ENCODE measurements at regions not wholly inside any gene's neighbourhood (a gene's known extent, or its start where the extent isn't known, plus 50 kb on each side); places are given as distances from the start of the nearest gene placed in this dataset.

- no TSS peak for BruUV-seq (replicated peaks)
- CTCF ChIA-PET, result interaction anchor here (0.6 kb wide), 1 partner anchor 929 kb away, joined by 3 read pairs; no protein-coding TSS in a partner anchor
Measured at GRCh38 chr6:120587381-120587780, 746.9 kb downstream of the TBC1D32 start.

More at GRCh38 chr6:120587381-120587780, 746.9 kb downstream of the TBC1D32 start:
- Histone ChIP-seq H3K4ac (ENCODE audit: low read depth, low read length) (no peak overlapping the region), H3K79me1 (ENCODE audit: low read depth in 1 of 2, low read length in 2 of 2) (no peaks in the 10 kb centered on the region), H3K4me3 (ENCODE audit: insufficient read depth, low read depth, low read length) (no peak overlapping the region), H3K14ac (replicated peaks; ENCODE audit: low read depth, low read length) (no peak overlapping the region), H3K9me1 (ENCODE audit: insufficient read depth, low read length) (no peaks in the 10 kb centered on the region), H3K23ac (ENCODE audit: low read depth, low read length) (no peak overlapping the region), H3K9ac (ENCODE audit: low read depth, low read length) (no peak overlapping the region), H2BK15ac (ENCODE audit: low read depth, low read length) (no peak overlapping the region), H4K8ac (ENCODE audit: low read depth in 2 of 2, low read length in 2 of 2) (no peak overlapping the region), H4K5ac (ENCODE audit: low read depth, low read length) (no peak overlapping the region), H3K4me1 (ENCODE audit: control insufficient read depth, insufficient read depth, low read length) (no peaks in the 10 kb centered on the region), H3K36me3 (ENCODE audit: control insufficient read depth, insufficient read depth, low read length) (no peaks in the 10 kb centered on the region), H4K20me1 (ENCODE audit: insufficient read depth, low read length) (no peaks in the 10 kb centered on the region), H4K91ac (ENCODE audit: insufficient read depth, low read depth, low read length) (no peak overlapping the region), H3K27me3 (ENCODE audit: control insufficient read depth, insufficient read depth, low read length) (no peaks in the 10 kb centered on the region), H3K56ac (ENCODE audit: extremely low read depth, insufficient read depth, low read length) (no peak overlapping the region), H3K27ac (ENCODE audit: insufficient read depth, low read length) (no peak overlapping the region), H2AK9ac (replicated peaks; ENCODE audit: low read depth, low read length, poor library complexity) (no peak overlapping the region), H3K4me2 (ENCODE audit: low read depth, low read length) (no peak overlapping the region), H2AFZ (replicated peaks; ENCODE audit: low read length, poor library complexity) (no peak overlapping the region), H2BK5ac (ENCODE audit: low read depth, low read length, poor library complexity, severe bottlenecking) (no peak overlapping the region), H3K9me3 (ENCODE audit: control insufficient read depth, insufficient read depth, low read length) (peaks cover 8% of the 10 kb centered on the region), H2BK120ac (ENCODE audit: low read depth, low read length) (no peak overlapping the region), H2AK5ac (ENCODE audit: low read depth, low read length) (no peak overlapping the region), H3K18ac (ENCODE audit: low read depth, low read length) (no peak overlapping the region), H2BK20ac (ENCODE audit: low read depth, low read length) (no peak overlapping the region)
- WGBS, 2 experiments (ENCODE audit: extremely low coverage in 2 of 2, insufficient read length in 1 of 2), result no CpG with 5 or more reads among the region's 1 CpG
- POLR2A ChIA-PET (ENCODE audit: unreplicated experiment), result no interaction called here
- no peak for TF ChIP-seq RAD21 (IDR thresholded peaks at IDR 0.05; ENCODE audit: low read length)
- no peak for TF ChIP-seq MAFK (IDR thresholded peaks at IDR 0.05; ENCODE audit: low read depth, low read length)
- TF ChIP-seq CEBPB (IDR thresholded peaks at IDR 0.05; ENCODE audit: low read depth, low read length), result no peak
- TF ChIP-seq POLR2A (IDR thresholded peaks at IDR 0.05; ENCODE audit: low read depth, low read length), result no peak
- TF ChIP-seq CHD1 (IDR thresholded peaks at IDR 0.05; ENCODE audit: low read depth, low read length), result no peak
- TF ChIP-seq, protein P1, sequence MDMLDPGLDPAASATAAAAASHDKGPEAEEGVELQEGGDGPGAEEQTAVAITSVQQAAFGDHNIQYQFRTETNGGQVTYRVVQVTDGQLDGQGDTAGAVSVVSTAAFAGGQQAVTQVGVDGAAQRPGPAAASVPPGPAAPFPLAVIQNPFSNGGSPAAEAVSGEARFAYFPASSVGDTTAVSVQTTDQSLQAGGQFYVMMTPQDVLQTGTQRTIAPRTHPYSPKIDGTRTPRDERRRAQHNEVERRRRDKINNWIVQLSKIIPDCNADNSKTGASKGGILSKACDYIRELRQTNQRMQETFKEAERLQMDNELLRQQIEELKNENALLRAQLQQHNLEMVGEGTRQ (IDR thresholded peaks at IDR 0.05; ENCODE audit: low read depth, low read length), result no peak
- no peak for TF ChIP-seq MXI1 (IDR thresholded peaks at IDR 0.05; ENCODE audit: borderline replicate concordance, low read depth, low read length)
- TF ChIP-seq RFX5 (IDR thresholded peaks at IDR 0.05; ENCODE audit: low read depth, low read length), result no peak
- no peak for TF ChIP-seq FOS (IDR thresholded peaks at IDR 0.05; ENCODE audit: low read depth, low read length)
- TF ChIP-seq MAZ (IDR thresholded peaks at IDR 0.05; ENCODE audit: borderline replicate concordance, low read depth, low read length), result no peak
- TF ChIP-seq, protein P2, sequence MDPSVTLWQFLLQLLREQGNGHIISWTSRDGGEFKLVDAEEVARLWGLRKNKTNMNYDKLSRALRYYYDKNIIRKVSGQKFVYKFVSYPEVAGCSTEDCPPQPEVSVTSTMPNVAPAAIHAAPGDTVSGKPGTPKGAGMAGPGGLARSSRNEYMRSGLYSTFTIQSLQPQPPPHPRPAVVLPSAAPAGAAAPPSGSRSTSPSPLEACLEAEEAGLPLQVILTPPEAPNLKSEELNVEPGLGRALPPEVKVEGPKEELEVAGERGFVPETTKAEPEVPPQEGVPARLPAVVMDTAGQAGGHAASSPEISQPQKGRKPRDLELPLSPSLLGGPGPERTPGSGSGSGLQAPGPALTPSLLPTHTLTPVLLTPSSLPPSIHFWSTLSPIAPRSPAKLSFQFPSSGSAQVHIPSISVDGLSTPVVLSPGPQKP (IDR thresholded peaks at IDR 0.05; ENCODE audit: borderline replicate concordance, low read depth, low read length), result no peak
- no peak for TF ChIP-seq BHLHE40 (IDR thresholded peaks at IDR 0.05; ENCODE audit: low read depth, low read length)
- no peak for TF ChIP-seq SMC3 (IDR thresholded peaks at IDR 0.05; ENCODE audit: low read depth, low read length)
- TF ChIP-seq CTCF (conservative IDR thresholded peaks at IDR 0.05; ENCODE audit: low read depth, low read length), result no peak
- TF ChIP-seq RCOR1 (IDR thresholded peaks at IDR 0.05; ENCODE audit: insufficient replicate concordance, low read length), result no peak
- ATAC-seq (ENCODE audit: low read depth) (no peak), DNase-seq (no peak)
- in situ Hi-C loops (cut with MboI; ENCODE audit: low sequenced_read_pairs) (no loop called here), dilution Hi-C loops (cut with HindIII; ENCODE audit: low sequenced_read_pairs, unreplicated experiment) (no loop called here), intact Hi-C loops (cut with micrococcal nuclease) (no loop called here)

Data from IMR-90 (cell line).